Activated naive CD4-positive, alpha-beta T cell treated with anti-CD3 and anti-CD28 coated beads, Interleukin-2, amount 50 U/mL, for 24 hours (primary cell): ENCODE measurements at regions not wholly inside any gene's neighbourhood (a gene's known extent, or its start where the extent isn't known, plus 50 kb on each side); places are given as distances from the start of the nearest gene placed in this dataset.
"Not testable (repeated sequence)": the region's sequence is repeated elsewhere in the genome, so short reads cannot be mapped to it uniquely, and the experiment has no call there.

Experiments
- H3K27ac Mint-ChIP-seq: one replicate; pipeline ENCODE4 v1.8.0; 2021; ENCODE audit warnings: mild to moderate bottlenecking, mixed read lengths
- H3K27me3 Mint-ChIP-seq: one replicate; pipeline ENCODE4 v1.8.0; 2021; ENCODE audit warnings: mixed read lengths
- H3K36me3 Mint-ChIP-seq: one replicate; pipeline ENCODE4 v1.8.0; 2021; ENCODE audit warnings: mixed read lengths
- H3K4me1 Mint-ChIP-seq: one replicate; pipeline ENCODE4 v1.8.0; 2021; ENCODE audit warnings: mixed read lengths
- H3K4me3 Mint-ChIP-seq: one replicate; pipeline ENCODE4 v1.8.0; 2021; ENCODE audit warnings: mild to moderate bottlenecking, mixed read lengths
- H3K9me3 Mint-ChIP-seq: one replicate; pipeline ENCODE4 v1.8.0; 2021; ENCODE audit warnings: mixed read lengths

DNA sequence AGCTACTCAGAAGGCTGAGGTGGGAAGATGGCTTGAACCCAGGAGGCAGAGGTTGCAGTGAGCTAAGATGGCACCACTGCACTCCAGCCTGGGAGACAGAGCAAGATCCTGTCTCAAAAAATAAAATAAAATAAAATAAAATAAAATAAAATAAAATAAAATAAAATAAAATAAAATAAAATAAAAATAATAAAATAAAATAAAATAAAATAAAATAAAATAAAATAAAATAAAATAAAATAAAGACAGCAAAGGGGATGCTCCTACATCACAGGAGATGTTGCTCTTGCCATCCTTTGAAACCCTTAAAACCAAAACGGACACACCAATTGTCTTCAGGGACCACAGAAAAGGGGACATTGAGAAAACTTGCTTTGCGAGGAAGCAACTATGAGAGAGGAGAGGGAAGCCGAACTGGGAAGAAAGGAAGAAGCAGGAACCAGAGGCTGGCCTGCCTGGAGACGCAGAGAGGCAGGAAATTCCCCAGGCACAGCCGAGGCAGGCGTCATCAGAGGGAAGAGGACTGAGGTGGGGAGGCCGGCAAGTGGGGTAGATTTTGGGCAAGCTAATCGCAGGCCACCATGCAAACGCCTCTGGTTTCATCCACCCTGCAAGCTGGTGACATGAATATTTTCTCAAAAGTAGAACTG is 66.7 kb upstream of the USP9X start:
- H3K4me1 Mint-ChIP-seq, H3K36me3 Mint-ChIP-seq, H3K4me3 Mint-ChIP-seq, H3K27ac Mint-ChIP-seq, H3K9me3 Mint-ChIP-seq, H3K27me3 Mint-ChIP-seq: not testable (repeated sequence)

DNA sequence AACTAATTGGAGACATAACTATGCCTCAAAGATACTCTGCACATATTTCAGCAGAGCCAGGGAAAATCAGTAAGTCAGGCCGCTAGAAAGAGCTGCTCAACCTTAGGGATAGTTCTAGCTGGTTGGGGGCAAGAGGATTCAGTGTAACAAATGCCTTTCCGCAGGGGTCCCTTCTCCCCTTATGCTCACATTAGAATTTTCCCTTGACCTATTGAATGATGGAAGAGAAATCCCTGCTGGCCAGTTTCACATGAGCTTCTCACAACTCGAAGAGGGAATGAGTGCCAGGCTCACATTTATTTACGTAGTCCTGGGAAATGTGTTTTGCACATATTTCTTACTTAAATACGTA is 66.2 kb upstream of the USP9X start:
- Mint-ChIP-seq H3K27ac (no peak overlapping the region), H3K27me3 (no peaks in the 10 kb centered on the region), H3K9me3 (no peaks in the 10 kb centered on the region), H3K4me3 (no peak overlapping the region), H3K36me3 (no peaks in the 10 kb centered on the region), H3K4me1 (peaks cover 4% of the 10 kb centered on the region)

DNA sequence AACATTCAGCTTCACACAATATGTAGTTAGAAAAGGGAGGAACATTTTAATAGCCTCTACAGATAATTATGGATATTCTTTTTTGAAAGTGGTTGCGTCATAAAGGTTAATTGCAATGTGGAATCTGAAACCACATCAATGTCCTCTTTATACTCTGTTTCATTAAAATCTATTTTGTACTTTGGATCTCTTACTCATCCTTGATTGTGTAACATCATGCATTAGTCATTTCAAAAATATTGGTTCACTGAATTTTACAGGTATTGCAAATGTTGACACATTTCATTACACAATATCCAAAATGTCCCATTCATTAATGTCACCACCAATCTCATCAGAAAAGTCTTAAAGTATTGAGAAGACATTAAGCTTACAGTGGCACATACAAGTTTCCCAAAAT is 62.7 kb upstream of the USP9X start:
- no peak overlapping the region for H3K4me3 Mint-ChIP-seq

DNA sequence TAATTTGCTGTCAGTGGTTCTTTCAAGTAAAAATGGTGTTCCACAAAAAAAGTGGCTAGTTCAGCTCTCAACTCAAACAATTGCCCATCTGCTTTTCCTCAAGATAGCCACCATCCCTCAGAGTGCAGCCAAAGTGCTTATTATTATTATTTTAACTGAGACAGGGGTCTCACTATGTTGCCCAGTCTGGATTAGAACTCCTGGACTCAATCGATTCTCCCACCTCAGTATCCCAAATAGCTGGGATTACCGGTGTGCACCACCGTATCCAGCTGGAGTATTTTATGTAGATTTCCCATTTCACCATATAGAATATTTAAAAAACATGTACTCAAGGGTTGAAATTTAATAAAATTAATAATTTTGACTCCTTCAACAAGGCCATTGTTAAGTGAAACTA is 62.1 kb upstream of the USP9X start:
- H3K27ac Mint-ChIP-seq: no peak overlapping the region
- H3K27me3 Mint-ChIP-seq: no peaks in the 10 kb centered on the region
- H3K4me1 Mint-ChIP-seq: no peaks in the 10 kb centered on the region
- no peaks in the 10 kb centered on the region for H3K36me3 Mint-ChIP-seq
- no peak overlapping the region for H3K4me3 Mint-ChIP-seq
- no peaks in the 10 kb centered on the region for H3K9me3 Mint-ChIP-seq

More for the DNA sequence above, 62.7 kb upstream of the USP9X start:
- Mint-ChIP-seq H3K36me3 (no peaks in the 10 kb centered on the region), H3K27ac (no peak overlapping the region), H3K4me1 (no peaks in the 10 kb centered on the region), H3K9me3 (no peaks in the 10 kb centered on the region), H3K27me3 (no peaks in the 10 kb centered on the region)

DNA sequence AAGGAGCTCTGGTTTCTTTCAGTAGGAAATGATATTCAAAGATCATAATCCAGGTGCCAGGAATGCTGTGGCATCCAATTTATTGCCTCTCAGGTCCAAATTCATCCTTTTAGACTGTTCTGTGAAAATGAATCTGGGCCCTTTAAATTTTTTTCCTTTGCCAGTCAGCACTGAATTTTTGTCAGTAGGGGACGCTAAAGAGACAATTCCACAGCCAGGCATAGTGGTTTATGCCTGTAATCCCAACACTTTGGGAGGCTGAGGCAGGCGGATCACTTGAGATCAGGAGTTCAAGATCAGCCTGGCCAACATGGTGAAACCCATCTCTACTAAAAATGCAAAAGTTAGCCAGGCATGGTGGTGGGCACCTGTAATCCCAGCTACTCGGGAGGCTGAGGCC is 60.9 kb upstream of the USP9X start:
- not testable (repeated sequence) for H3K36me3 Mint-ChIP-seq, H3K27me3 Mint-ChIP-seq, H3K9me3 Mint-ChIP-seq, H3K4me3 Mint-ChIP-seq, H3K4me1 Mint-ChIP-seq, H3K27ac Mint-ChIP-seq

DNA sequence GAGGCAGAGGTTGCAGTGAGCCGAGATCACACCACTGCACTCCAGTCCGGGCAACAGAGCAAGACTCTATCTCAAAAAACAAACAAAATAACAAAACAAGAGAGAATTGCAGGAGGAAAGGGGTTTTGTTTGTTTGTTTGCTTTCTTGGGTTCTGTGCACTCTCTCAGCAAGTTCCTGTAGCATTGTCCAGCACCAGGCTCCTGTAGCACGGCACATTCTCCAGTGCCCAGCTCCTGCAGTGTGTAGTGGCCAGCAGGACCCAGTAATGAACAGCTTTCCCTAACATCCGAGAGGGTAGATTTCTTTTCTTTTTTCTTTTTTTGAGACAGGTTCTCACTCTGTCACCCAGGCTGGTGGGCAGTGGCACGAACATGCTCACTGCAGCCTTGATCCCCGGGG is 60.5 kb upstream of the USP9X start:
- Mint-ChIP-seq H3K4me1 (no peaks in the 10 kb centered on the region), H3K36me3 (no peaks in the 10 kb centered on the region), H3K4me3 (no peak overlapping the region), H3K27ac (no peak overlapping the region), H3K27me3 (no peaks in the 10 kb centered on the region), H3K9me3 (no peaks in the 10 kb centered on the region)

DNA sequence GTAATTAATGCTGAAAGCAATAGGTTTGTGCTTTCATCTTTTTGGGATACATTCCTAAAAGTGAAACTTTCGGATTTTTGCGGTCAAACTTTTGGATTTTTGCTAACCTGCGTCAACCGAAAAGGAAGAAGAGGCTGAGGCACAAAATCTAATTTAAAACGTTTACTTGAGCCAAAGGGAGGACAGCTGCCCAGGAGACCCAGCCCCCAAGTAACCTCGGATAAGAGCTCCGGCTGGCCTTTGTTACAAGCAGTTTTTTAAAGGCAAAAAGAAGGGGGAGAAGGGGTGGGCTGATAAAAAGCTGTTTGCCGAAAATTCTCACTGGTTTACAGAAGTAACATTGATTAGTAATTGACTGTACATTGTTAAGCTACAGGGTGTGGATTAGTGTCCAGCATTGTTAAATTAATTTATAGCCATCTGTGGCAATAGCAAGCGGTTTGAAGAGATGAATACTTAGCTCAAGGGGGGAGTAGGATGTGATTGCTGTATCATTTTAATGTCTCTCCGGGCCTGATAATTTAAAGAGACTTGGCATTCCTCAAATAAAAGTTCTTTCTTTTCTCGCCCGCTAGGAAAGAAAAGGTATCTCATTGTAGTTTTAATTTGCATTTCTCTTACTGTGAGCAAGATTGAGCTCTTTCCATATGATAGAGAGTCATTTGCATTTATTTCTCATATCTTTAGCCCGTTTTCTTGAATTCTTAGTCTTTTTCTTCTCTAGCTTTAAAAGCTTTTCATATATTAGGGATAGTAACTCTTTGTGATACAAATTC is 59.1 kb upstream of the USP9X start:
- H3K36me3 Mint-ChIP-seq: no peaks in the 10 kb centered on the region
- H3K27me3 Mint-ChIP-seq: no peaks in the 10 kb centered on the region
- no peak overlapping the region for H3K27ac Mint-ChIP-seq
- H3K9me3 Mint-ChIP-seq: no peaks in the 10 kb centered on the region
- no peak overlapping the region for H3K4me3 Mint-ChIP-seq
- no peaks in the 10 kb centered on the region for H3K4me1 Mint-ChIP-seq

DNA sequence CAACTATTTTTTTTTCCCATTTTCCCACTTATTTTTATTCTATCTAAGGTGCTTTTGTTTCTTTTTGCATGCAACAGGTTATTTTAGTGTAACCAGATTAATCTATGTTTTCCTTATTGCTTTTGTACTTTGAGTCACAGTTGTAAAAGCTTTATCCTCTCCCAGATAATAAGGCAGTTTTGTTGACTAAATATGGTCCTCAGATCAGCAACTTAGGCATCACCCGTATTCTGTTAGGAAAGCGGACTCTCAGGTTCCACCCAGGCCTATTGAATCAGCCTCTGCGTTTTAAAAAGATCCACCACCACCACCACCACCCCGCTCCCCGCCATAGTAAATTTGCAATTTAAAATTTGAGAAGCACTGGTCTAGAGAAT is 58.6 kb upstream of the USP9X start:
- Mint-ChIP-seq H3K27ac (no peak overlapping the region), H3K4me3 (no peak overlapping the region), H3K9me3 (no peaks in the 10 kb centered on the region), H3K27me3 (no peaks in the 10 kb centered on the region), H3K36me3 (no peaks in the 10 kb centered on the region), H3K4me1 (no peaks in the 10 kb centered on the region)

DNA sequence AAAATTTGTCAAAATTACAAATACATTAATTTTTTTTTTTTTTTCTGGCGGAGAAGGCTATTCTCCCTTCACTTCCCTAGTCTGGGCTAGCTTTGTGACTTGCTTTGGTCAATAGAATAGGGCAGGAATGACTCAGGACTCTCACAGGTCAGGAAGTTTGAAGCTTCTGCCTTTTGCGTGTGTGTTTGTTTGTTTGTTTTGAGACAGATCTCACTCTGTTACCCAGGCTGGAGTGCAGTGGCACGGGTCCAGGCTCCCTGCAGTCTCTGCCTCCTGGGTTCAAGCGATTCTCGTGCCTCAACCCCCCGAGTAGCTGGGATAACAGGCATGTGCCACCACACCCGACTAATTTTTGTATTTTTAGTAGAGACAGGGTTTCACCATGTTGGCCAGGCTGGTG is 55.9 kb upstream of the USP9X start:
- H3K27ac Mint-ChIP-seq: no peak overlapping the region
- no peaks in the 10 kb centered on the region for H3K9me3 Mint-ChIP-seq
- no peaks in the 10 kb centered on the region for H3K4me1 Mint-ChIP-seq
- no peak overlapping the region for H3K4me3 Mint-ChIP-seq
- H3K27me3 Mint-ChIP-seq: no peaks in the 10 kb centered on the region
- no peaks in the 10 kb centered on the region for H3K36me3 Mint-ChIP-seq

DNA sequence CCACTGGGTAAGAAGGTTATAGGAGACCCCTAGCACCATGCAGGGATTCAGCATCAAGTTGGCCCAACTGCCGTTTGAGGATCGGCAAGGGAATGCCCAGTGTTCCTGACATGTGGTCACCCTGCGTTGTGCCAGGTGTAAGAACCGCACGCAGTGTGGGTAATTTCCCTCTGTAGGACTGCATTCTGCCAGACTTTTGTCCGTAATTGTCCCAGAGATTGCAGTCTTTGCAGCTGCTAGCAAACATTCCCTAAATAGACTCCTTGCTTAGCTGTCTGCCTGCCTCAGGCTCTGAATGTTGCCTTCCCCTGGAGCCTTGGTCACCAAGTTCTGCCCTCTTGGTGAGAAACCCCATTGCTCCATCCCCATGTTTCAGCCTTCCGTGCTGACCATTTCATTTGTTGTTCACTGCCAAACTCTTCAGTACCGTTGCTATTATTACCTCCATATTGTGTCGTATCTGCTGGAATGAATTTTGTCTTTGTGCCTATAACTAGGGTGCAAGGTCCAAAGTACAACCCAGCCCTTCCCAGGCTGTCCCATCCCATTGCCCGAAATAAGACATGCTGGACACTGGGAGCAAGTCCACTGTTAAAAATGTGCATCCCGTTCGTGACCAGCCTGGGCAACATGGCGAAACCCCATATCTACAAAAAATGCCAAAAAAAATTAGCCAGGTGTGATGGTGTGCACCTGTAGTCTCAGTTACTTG is 53.8 kb upstream of the USP9X start:
- Mint-ChIP-seq H3K36me3 (no peaks in the 10 kb centered on the region), H3K27ac (no peak overlapping the region), H3K9me3 (no peaks in the 10 kb centered on the region), H3K4me3 (no peak overlapping the region), H3K27me3 (no peaks in the 10 kb centered on the region), H3K4me1 (no peaks in the 10 kb centered on the region)

DNA sequence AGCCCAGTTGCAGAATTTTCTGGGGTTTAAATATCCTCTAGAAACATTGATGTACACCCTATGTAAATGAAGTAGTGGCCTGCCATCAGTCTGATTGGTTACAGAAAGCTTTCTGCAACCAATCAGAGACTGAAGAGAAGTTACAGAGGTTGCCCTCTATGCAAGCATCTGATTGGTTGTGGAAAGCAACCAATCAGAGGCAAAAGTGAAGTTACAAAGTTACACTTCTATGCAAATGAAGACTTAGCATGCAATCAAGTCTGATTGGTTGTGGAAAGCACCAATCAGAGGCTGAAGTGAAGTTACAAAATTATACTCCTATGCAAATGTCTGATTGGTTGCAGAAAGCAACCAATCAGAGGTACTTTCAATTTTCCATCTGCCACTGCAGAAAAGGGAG is 51.9 kb upstream of the USP9X start:
- H3K4me3 Mint-ChIP-seq: no peak overlapping the region
- no peaks in the 10 kb centered on the region for H3K9me3 Mint-ChIP-seq
- H3K36me3 Mint-ChIP-seq: no peaks in the 10 kb centered on the region
- no peak overlapping the region for H3K27ac Mint-ChIP-seq
- no peaks in the 10 kb centered on the region for H3K4me1 Mint-ChIP-seq
- H3K27me3 Mint-ChIP-seq: no peaks in the 10 kb centered on the region

DNA sequence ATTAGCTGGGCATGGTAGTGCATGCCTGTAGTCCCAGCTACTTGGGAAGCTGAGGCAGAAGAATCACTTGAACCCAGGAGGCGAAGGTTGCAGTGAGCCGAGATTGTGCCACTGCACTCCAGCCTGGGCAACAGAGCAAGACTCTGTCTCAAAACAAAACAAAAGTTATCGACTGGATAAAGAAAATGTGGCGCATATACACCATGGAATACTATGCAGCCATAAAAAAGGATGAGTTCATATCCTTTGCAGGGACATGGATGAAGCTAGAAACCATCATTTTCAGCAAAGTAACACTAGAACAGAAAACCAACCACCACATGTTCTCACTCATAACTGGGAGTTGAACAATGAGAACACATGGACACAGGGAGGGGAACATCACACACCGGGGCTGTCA is 50.3 kb upstream of the USP9X start:
- not testable (repeated sequence) for H3K4me3 Mint-ChIP-seq, H3K4me1 Mint-ChIP-seq, H3K36me3 Mint-ChIP-seq, H3K27ac Mint-ChIP-seq, H3K9me3 Mint-ChIP-seq, H3K27me3 Mint-ChIP-seq
